ENCODE measurements at regions not wholly inside any gene's neighbourhood (a gene's known extent, or its start where the extent isn't known, plus 50 kb on each side); places are given as distances from the start of the nearest gene placed in this dataset.

- no peak for DNase-seq (ENCODE audit: low spot score)
Measured at GRCh38 chr22:49328630-49329405, 498.9 kb downstream of the BRD1 start.

- DNase-seq (ENCODE audit: low spot score), result no peak
Measured at GRCh38 chr22:49328118-49328475, 499.6 kb downstream of the BRD1 start.

- no peak for DNase-seq (ENCODE audit: low spot score)
Measured at GRCh38 chr22:49327411-49328117, 500.1 kb downstream of the BRD1 start.

- DNase-seq (ENCODE audit: low spot score), result no peak
Measured at GRCh38 chr22:49326558-49326957, 501.1 kb downstream of the BRD1 start.

- DNase-seq (ENCODE audit: low spot score), result no peak
Measured at GRCh38 chr22:49325531-49326395, 501.9 kb downstream of the BRD1 start.

- no peak for DNase-seq (ENCODE audit: low spot score)
Measured at GRCh38 chr22:49324527-49325491, 502.9 kb downstream of the BRD1 start.

GRCh38 chr22:49323751-49324415 is 503.8 kb downstream of the BRD1 start:
- DNase-seq (ENCODE audit: low spot score), result no peak

GRCh38 chr22:49322861-49323622 is 504.6 kb downstream of the BRD1 start:
- no peak for DNase-seq (ENCODE audit: low spot score)

- DNase-seq (ENCODE audit: low spot score), result no peak
Measured at GRCh38 chr22:49322231-49322630, 505.4 kb downstream of the BRD1 start.

GRCh38 chr22:49321477-49322055 is 506.1 kb downstream of the BRD1 start:
- DNase-seq (ENCODE audit: low spot score), result no peak

- no peak for DNase-seq (ENCODE audit: low spot score)
Measured at GRCh38 chr22:49320714-49321476, 506.8 kb downstream of the BRD1 start.

GRCh38 chr22:49317369-49317768 is 510.3 kb downstream of the BRD1 start:
- no peak for DNase-seq (ENCODE audit: low spot score)

- DNase-seq (ENCODE audit: low spot score), result no peak
Measured at GRCh38 chr22:49312601-49313000, 515.1 kb downstream of the BRD1 start.

- no peak for DNase-seq (ENCODE audit: low spot score)
Measured at GRCh38 chr22:49310354-49310753, 517.3 kb downstream of the BRD1 start.

GRCh38 chr22:49308300-49308699 is 519.4 kb downstream of the BRD1 start:
- no peak for DNase-seq (ENCODE audit: low spot score)

GRCh38 chr22:49307870-49308269 is 519.8 kb downstream of the BRD1 start:
- no peak for DNase-seq (ENCODE audit: low spot score)

- DNase-seq (ENCODE audit: low spot score), result no peak
Measured at GRCh38 chr22:49307481-49307830, 520.2 kb downstream of the BRD1 start.

- DNase-seq (ENCODE audit: low spot score), result no peak
Measured at GRCh38 chr22:49306632-49307480, 520.8 kb downstream of the BRD1 start.

All from H4 (cell line).